Esophagus muscularis mucosa (tissue), 4 donors: ENCODE measurements at regions not wholly inside any gene's neighbourhood (a gene's known extent, or its start where the extent isn't known, plus 50 kb on each side); places are given as distances from the start of the nearest gene placed in this dataset.

Experiments used
- DNase-seq: peaks from one replicate; pipeline ENCODE4 v3.0.0-alpha.2; 2017; ENCODE audit errors: extremely low spot score
- H3K27ac ChIP-seq, 4 donors: fragments of 200-600 bp; sonication (generic); replicated peaks in 1 of 4; 1 replicate in 3 of 4; 2 replicates in 1 of 4; pipeline ENCODE4 v1.5.1; 2016 to 2019; ENCODE audit warnings: mild to moderate bottlenecking in 1 of 4
- H3K27me3 ChIP-seq, 4 donors: fragments of 200-600 bp; sonication (generic); one replicate each; pipeline versions ENCODE4 v1.5.1 to v1.6.0; 2016 to 2019
- H3K36me3 ChIP-seq, 4 donors: fragments of 200-600 bp; sonication (generic); one replicate each; pipeline ENCODE4 v1.5.1; 2016 to 2019
- H3K4me1 ChIP-seq, 4 donors: fragments of 200-600 bp; sonication (generic); one replicate each; pipeline ENCODE4 v1.5.1; 2016 to 2019
- H3K4me3 ChIP-seq, 4 donors: fragments of 200-600 bp; sonication (generic); 1 replicate in 2 of 4; 2 replicates in 2 of 4; pipeline ENCODE4 v1.5.1; 2016 to 2019; ENCODE audit warnings: mild to moderate bottlenecking in 4 of 4, moderate library complexity in 1 of 4
- H3K9me3 ChIP-seq, 4 donors: fragments of 200-600 bp; sonication (generic); 1 replicate in 3 of 4; 2 replicates in 1 of 4; pipeline ENCODE4 v1.5.1; 2016 to 2019
- EP300 ChIP-seq: sonication (generic); formaldehyde crosslinking; IDR thresholded peaks from one replicate; pipeline ENCODE4 v1.6.1; 2017; ENCODE audit warnings: antibody characterized with exemption
- POLR2A ChIP-seq: fragments of 450-650 bp; IDR thresholded peaks from one replicate; pipeline ENCODE4 v1.6.1; 2017; ENCODE audit warnings: antibody characterized with exemption, moderate library complexity, mild to moderate bottlenecking, low read depth
- POLR2AphosphoS5 ChIP-seq, 2 donors: sonication (generic); formaldehyde crosslinking; IDR thresholded peaks; one replicate each; pipeline ENCODE4 v1.6.1; 2017; ENCODE audit warnings: antibody characterized with exemption in 2 of 2
- WGBS: methylation state at CpG from one replicate; pipeline ENCODE4 v1.1.5; 2018; 5-methylcytosine and 5-hydroxymethylcytosine counted together
- intact Hi-C: fragments of 100-400 bp; cut with DNase I; formaldehyde crosslinking; loops from one replicate; pipeline ENCODE4 v1.15.1; 2023
- TF ChIP-seq, protein P1 (sequence below), 3 experiments: fragments of 200-600 bp in 2 of 3; fragments of 450-650 bp in 1 of 3; sonication (generic) in 2 of 3; IDR thresholded peaks; one replicate each; pipeline ENCODE4 v1.5.1; 2017 to 2019; ENCODE audit warnings: antibody characterized with exemption in 3 of 3, mild to moderate bottlenecking in 2 of 3, moderate library complexity in 1 of 3

DNA sequence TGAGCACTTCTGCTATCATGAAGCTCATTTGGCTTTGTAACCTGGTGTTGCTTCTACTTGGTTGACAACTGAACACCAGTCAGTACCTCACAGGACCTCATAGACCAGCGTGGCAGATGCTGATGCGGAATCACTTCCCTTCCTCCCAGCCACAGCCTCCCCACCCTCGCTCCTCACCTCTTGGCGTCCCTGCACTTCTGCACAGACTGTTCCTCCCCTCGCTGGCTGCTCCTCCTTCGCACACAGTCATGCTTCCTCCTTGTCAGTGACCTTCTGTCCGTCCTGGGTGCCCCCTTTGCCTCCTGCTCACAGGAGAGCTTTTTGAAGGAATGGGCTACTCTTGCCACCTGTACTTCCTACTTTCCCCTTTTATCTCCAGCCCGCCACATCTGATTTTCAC is 61.4 kb upstream of the CTBP2 start:
- WGBS = 75% methylated on average over 8 of the region's 8 CpGs
- no peak for TF ChIP-seq POLR2AphosphoS5 (IDR thresholded peaks at IDR 0.05)
- TF ChIP-seq, protein P1, sequence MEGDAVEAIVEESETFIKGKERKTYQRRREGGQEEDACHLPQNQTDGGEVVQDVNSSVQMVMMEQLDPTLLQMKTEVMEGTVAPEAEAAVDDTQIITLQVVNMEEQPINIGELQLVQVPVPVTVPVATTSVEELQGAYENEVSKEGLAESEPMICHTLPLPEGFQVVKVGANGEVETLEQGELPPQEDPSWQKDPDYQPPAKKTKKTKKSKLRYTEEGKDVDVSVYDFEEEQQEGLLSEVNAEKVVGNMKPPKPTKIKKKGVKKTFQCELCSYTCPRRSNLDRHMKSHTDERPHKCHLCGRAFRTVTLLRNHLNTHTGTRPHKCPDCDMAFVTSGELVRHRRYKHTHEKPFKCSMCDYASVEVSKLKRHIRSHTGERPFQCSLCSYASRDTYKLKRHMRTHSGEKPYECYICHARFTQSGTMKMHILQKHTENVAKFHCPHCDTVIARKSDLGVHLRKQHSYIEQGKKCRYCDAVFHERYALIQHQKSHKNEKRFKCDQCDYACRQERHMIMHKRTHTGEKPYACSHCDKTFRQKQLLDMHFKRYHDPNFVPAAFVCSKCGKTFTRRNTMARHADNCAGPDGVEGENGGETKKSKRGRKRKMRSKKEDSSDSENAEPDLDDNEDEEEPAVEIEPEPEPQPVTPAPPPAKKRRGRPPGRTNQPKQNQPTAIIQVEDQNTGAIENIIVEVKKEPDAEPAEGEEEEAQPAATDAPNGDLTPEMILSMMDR (IDR thresholded peaks at IDR 0.05) = no peak
- no peak for TF ChIP-seq EP300
- no peak for TF ChIP-seq POLR2A
- Histone ChIP-seq H3K27ac (no peak overlapping the region), H3K4me3 (no peak overlapping the region), H3K36me3 (no peaks in the 10 kb centered on the region), H3K27me3 (peaks cover 0 to 23% (median 0%) of the 10 kb centered on the region in 4 donors), H3K9me3 (no peaks in the 10 kb centered on the region), H3K4me1 (no peaks in the 10 kb centered on the region)
- no peak for DNase-seq
- intact Hi-C loops = no loop called here

DNA sequence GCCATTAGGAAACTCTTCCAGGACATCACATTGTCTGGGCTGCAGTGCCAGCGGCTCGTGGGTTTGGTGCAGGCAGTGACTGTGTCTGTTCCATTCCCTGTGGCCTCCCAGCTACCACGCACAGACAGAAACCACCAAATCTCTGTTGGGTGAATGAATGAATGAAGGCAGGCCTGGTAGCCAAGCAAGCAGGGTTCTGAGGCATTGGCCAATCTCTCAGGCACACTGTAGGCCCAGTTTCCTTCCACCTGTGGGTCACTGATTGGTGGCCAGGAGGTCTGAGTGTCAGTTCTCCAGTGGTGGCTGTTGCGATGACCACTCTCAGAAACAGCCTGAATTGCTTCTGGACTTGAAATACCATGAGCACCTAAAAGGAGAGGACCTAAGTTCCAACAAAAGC is 59.4 kb upstream of the CTBP2 start:
- H3K9me3 ChIP-seq = no peaks in the 10 kb centered on the region
- TF ChIP-seq EP300 = no peak
- TF ChIP-seq, protein P1 (IDR thresholded peaks at IDR 0.05) = no peak
- no peak for TF ChIP-seq POLR2A
- no peak for TF ChIP-seq POLR2AphosphoS5 (IDR thresholded peaks at IDR 0.05)
- H3K27ac ChIP-seq = no peak overlapping the region
- H3K27me3 ChIP-seq = peaks cover 0 to 23% (median 0%) of the 10 kb centered on the region in 4 donors
- 100% methylated on average over 1 of the region's 4 CpGs for WGBS
- H3K36me3 ChIP-seq = no peaks in the 10 kb centered on the region
- no peaks in the 10 kb centered on the region for H3K4me1 ChIP-seq
- intact Hi-C loops = no loop called here
- no peak for DNase-seq
- H3K4me3 ChIP-seq = no peak overlapping the region

DNA sequence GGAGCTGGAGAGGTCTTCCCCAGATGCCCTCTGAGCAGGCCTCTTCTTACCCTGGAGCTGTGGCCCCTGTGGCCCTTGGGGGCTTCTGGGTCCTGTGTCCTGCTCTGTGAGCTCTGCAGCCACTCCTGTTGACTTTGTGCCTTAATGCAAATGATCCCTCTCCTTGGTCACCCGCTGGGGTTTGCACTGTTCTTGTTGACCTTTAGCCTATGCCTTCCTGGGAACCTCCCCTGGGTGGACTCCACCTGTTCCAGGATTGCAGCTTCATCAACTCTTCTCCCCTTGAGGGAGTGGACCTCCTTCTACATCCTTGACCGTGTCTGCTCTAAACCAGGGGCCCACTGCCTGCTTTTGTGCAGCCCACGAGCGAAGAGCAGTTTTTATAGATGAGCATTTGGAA is 58.6 kb upstream of the CTBP2 start:
- no peak for TF ChIP-seq POLR2A
- TF ChIP-seq EP300 = no peak
- TF ChIP-seq, protein P1 (IDR thresholded peaks at IDR 0.05) = no peak
- TF ChIP-seq POLR2AphosphoS5 (IDR thresholded peaks at IDR 0.05) = no peak
- no peaks in the 10 kb centered on the region for H3K4me1 ChIP-seq
- H3K27ac ChIP-seq = no peak overlapping the region
- peaks cover 0 to 23% (median 0%) of the 10 kb centered on the region in 4 donors for H3K27me3 ChIP-seq
- 90% methylated on average over 4 of the region's 4 CpGs for WGBS
- H3K36me3 ChIP-seq = no peaks in the 10 kb centered on the region
- intact Hi-C loops = no loop called here
- no peak for DNase-seq
- H3K4me3 ChIP-seq = no peak overlapping the region
- H3K9me3 ChIP-seq = no peaks in the 10 kb centered on the region

GRCh38 chr10:125217990-125218675 is 57.8 kb upstream of the CTBP2 start:
- Histone ChIP-seq H3K9me3 (no peaks in the 10 kb centered on the region), H3K36me3 (no peaks in the 10 kb centered on the region), H3K4me1 (no peaks in the 10 kb centered on the region), H3K4me3 (no peak overlapping the region), H3K27me3 (peaks cover 0 to 23% (median 0%) of the 10 kb centered on the region in 4 donors), H3K27ac (no peak overlapping the region)
- TF ChIP-seq EP300 (no peak), POLR2AphosphoS5 (IDR thresholded peaks at IDR 0.05) (no peak), POLR2A (no peak)
- TF ChIP-seq, protein P1 (IDR thresholded peaks at IDR 0.05) = no peak
- intact Hi-C loops = no loop called here
- WGBS = 85% methylated on average over 8 of the region's 8 CpGs
- DNase-seq = no peak

DNA sequence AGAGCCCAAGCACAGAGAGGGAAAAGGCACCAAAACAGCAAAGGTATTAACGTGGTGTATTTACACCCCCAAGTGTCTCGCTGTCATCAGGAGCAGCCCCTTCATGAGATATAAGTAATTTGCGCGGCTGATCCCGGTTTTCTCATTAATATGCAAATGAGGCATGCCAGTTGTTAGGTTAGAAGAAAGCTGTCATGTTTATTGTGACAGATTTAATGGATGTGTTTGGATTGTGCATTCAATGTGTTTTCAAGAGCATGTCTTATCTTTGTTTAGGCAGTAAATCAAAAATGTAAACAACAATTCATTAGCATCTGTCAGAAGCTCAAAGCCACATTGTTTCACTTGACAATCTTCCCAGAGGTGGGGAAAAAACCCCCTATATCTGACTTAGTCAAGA is 56.5 kb upstream of the CTBP2 start:
- Histone ChIP-seq H3K27me3 (peaks cover 0 to 12% (median 0%) of the 10 kb centered on the region in 4 donors), H3K4me3 (no peak overlapping the region), H3K36me3 (no peaks in the 10 kb centered on the region), H3K4me1 (no peaks in the 10 kb centered on the region), H3K9me3 (no peaks in the 10 kb centered on the region), H3K27ac (no peak overlapping the region)
- no peak for DNase-seq
- 60% methylated on average over 5 of the region's 5 CpGs for WGBS
- intact Hi-C loops = no loop called here
- TF ChIP-seq POLR2AphosphoS5 (IDR thresholded peaks at IDR 0.05) (no peak), POLR2A (no peak), EP300 (no peak)
- TF ChIP-seq, protein P1 (IDR thresholded peaks at IDR 0.05) = no peak
